ENCODE measurements at regions not wholly inside any gene's neighbourhood (a gene's known extent, or its start where the extent isn't known, plus 50 kb on each side); places are given as distances from the start of the nearest gene placed in this dataset.

GRCh38 chr4:89541998-89542397 is 234.4 kb upstream of the GPRIN3 start:
- TF ChIP-seq ZBTB7A (IDR thresholded peaks at IDR 0.05; ENCODE audit: low read depth) = no peak
- TF ChIP-seq USF1 (IDR thresholded peaks at IDR 0.05) = no peak
- no peak for TF ChIP-seq MAX (IDR thresholded peaks at IDR 0.05)
- no peak for TF ChIP-seq TAF1 (IDR thresholded peaks at IDR 0.05; ENCODE audit: low read depth)
- TF ChIP-seq FOXM1 (IDR thresholded peaks at IDR 0.05; ENCODE audit: borderline replicate concordance, low read depth) = no peak
- no peak for TF ChIP-seq TEAD4 (IDR thresholded peaks at IDR 0.05)

GRCh38 chr4:89539797-89540711 is 232.5 kb upstream of the GPRIN3 start:
- TF ChIP-seq TEAD4 (IDR thresholded peaks at IDR 0.05) = no peak
- TF ChIP-seq RAD21 (IDR thresholded peaks at IDR 0.05; ENCODE audit: low read depth) = no peak
- no peak for TF ChIP-seq CREB1 (IDR thresholded peaks at IDR 0.05; ENCODE audit: low read depth)
- no peak for TF ChIP-seq CEBPB (IDR thresholded peaks at IDR 0.05)
- TF ChIP-seq TAF1 (IDR thresholded peaks at IDR 0.05; ENCODE audit: low read depth) = no peak
- no peak for TF ChIP-seq REST (IDR thresholded peaks at IDR 0.05; ENCODE audit: low read depth)
- TF ChIP-seq USF1 (IDR thresholded peaks at IDR 0.05) = no peak
- TF ChIP-seq EGR1 (IDR thresholded peaks at IDR 0.05) = no peak
- TF ChIP-seq MAX (IDR thresholded peaks at IDR 0.05) = no peak

GRCh38 chr4:89539374-89539773 is 231.8 kb upstream of the GPRIN3 start:
- TF ChIP-seq TAF1 (IDR thresholded peaks at IDR 0.05; ENCODE audit: low read depth) (no peak), NFIC (IDR thresholded peaks at IDR 0.05) (no peak), TCF12 (IDR thresholded peaks at IDR 0.05; ENCODE audit: low read depth) (no peak), YY1 (IDR thresholded peaks at IDR 0.05; ENCODE audit: low read depth) (no peak), FOXM1 (IDR thresholded peaks at IDR 0.05; ENCODE audit: borderline replicate concordance, low read depth) (no peak), CREB1 (IDR thresholded peaks at IDR 0.05; ENCODE audit: low read depth) (no peak), CEBPB (IDR thresholded peaks at IDR 0.05) (no peak), REST (IDR thresholded peaks at IDR 0.05; ENCODE audit: low read depth) (no peak)

- TF ChIP-seq ZBTB7A (IDR thresholded peaks at IDR 0.05; ENCODE audit: low read depth) (no peak), CREB1 (IDR thresholded peaks at IDR 0.05; ENCODE audit: low read depth) (no peak), EP300 (IDR thresholded peaks at IDR 0.05; ENCODE audit: borderline replicate concordance) (no peak), TCF12 (IDR thresholded peaks at IDR 0.05; ENCODE audit: low read depth) (no peak), RAD21 (IDR thresholded peaks at IDR 0.05; ENCODE audit: low read depth) (no peak), EGR1 (IDR thresholded peaks at IDR 0.05) (no peak), TEAD4 (IDR thresholded peaks at IDR 0.05) (no peak), NFIC (IDR thresholded peaks at IDR 0.05) (no peak), REST (IDR thresholded peaks at IDR 0.05; ENCODE audit: low read depth) (no peak), TAF1 (IDR thresholded peaks at IDR 0.05; ENCODE audit: low read depth) (no peak), YY1 (IDR thresholded peaks at IDR 0.05; ENCODE audit: low read depth) (no peak), USF1 (IDR thresholded peaks at IDR 0.05) (no peak), MAX (IDR thresholded peaks at IDR 0.05) (no peak), FOXM1 (IDR thresholded peaks at IDR 0.05; ENCODE audit: borderline replicate concordance, low read depth) (no peak), CEBPB (IDR thresholded peaks at IDR 0.05) (no peak)
Measured at GRCh38 chr4:89538886-89539285, 231.3 kb upstream of the GPRIN3 start.
